HG03460 (cell line): ENCODE measurements at regions not wholly inside any gene's neighbourhood (a gene's known extent, or its start where the extent isn't known, plus 50 kb on each side); places are given as distances from the start of the nearest gene placed in this dataset.

Source experiments
- ATAC-seq: cut with Tn5 transposase; IDR thresholded peaks from one replicate; pipeline ENCODE4 v1.9.1; 2021; ENCODE audit not compliant: unreplicated experiment

- ATAC-seq, result no peak
Measured at GRCh38 chr3:182190056-182190455, 478.3 kb downstream of the SOX2 start.

DNA sequence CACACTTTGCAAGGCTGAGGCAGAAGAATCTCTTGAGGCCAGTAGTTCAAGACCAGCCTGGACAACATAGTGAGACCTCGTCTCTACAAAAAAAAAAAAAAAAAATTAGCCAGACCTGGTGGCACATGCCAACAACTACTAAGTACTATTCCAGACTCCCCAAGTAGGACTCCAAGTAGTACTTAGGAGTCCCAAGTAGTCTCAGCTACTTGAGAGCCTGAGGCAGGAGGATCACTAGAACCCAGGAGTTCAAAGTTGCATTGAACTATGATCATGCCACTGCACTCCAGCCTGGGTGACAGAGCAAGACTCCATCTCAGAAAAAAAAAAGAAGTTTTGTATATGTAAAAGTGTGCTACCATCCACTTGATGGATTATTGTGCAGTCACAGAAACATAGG, 486.6 kb downstream of the SOX2 start:
- no peak for ATAC-seq

- ATAC-seq, result no peak
Measured at GRCh38 chr3:182201456-182202168, 489.9 kb downstream of the SOX2 start.

- no peak for ATAC-seq
Measured at GRCh38 chr3:182212479-182213076, 500.9 kb downstream of the SOX2 start.

DNA sequence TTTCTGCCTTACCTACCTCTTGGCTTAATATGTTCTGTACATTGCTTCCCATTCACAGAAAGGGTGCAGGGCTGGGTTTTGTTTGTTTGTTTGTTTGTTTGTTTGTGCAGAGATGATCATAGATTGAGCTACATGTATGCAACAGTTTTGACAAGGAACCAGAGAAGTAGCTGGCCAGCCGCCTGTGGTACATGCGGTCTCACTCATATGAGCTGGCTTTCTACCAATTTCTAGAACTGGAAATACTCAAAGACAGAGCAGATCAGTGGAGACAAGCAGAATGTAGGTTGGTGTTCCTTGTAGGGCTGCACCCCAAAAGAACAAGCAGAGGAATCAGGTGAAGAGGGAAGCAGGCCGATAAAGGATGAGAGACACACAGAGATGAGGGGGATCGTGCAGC, 502.7 kb downstream of the SOX2 start:
- ATAC-seq, result no peak

GRCh38 chr3:182215881-182216280, 504.2 kb downstream of the SOX2 start:
- ATAC-seq, result no peak

GRCh38 chr3:182216311-182216970, 504.7 kb downstream of the SOX2 start:
- ATAC-seq, result no peak

DNA sequence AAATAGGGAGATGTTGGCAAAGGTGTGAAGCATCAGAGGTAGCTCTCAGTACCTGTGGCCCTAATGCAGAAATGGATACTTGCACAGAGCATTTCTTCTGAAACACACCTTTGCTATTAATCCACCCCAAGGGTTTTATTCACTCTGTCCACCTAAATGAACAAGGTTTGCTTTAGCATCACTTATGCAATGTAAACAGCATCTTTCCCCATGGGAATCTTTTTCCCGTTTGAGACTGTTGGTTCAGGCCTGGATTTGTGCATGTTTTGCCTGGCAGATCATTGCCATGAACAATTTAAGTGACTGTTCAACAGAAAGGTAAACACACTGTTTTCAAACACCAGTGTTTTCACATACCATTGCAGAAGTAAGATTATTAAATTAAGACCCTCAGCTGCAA, 508.3 kb downstream of the SOX2 start:
- no peak for ATAC-seq

DNA sequence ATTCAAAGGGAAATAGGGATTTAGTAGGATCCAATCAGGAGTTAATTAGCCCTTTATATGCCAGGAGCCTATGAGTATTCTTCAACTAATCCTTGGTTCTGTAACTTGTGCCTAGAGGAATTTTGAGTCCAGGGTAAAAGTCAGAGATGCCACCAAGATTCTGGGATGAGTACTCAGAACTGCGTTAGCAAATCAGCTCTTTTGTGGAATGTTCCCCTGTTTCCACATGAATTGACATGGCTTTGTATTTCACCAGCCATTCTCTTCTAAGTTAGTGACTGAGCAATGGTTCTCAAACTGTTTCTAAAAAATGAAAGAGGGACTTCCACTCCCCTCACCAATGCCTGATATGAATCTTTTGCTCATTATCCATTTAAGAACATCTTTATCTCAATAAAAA, 508.7 kb downstream of the SOX2 start:
- no peak for ATAC-seq

- no peak for ATAC-seq
Measured at GRCh38 chr3:182226995-182227394, 515.3 kb downstream of the SOX2 start.

GRCh38 chr3:182233405-182233804, 521.7 kb downstream of the SOX2 start:
- no peak for ATAC-seq

DNA sequence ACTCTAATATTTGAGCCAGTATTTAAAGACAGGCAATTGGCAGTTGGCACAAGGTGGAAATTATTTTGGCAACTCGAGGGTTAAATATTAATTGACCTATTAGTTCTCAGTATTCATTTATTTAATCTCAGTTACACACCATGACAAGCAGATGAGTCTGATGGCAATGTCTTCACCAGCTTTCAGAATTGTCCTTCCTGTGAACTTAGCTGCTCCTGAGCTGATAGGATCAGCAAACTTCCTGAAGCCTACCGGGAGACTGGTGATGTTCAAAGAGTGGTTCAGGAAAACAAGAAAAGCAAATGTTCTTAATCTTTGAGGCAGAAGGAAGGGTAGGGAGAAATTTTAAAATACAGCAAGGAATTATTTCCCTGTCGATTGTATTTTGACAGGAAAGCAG, 522.2 kb downstream of the SOX2 start:
- no peak for ATAC-seq

DNA sequence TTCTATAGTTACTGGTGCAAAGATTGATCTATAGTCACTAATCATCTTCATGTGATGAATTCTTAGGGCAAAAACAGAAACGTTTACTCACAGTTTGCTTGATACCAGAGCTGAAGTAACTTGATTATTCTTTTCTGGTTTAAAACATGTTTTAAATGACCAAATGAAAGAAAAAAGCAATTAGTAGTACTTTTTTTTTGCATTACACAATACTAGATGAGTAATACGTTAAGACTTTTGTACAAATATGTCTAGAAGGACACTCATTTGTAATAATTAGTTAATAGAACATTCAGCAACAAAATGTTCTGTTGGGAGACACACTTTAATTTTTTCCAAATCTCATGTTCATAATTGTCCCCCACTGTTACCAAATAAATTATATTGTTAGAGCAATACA, 523.2 kb downstream of the SOX2 start:
- ATAC-seq, result no peak

GRCh38 chr3:182235504-182235903, 523.8 kb downstream of the SOX2 start:
- no peak for ATAC-seq

DNA sequence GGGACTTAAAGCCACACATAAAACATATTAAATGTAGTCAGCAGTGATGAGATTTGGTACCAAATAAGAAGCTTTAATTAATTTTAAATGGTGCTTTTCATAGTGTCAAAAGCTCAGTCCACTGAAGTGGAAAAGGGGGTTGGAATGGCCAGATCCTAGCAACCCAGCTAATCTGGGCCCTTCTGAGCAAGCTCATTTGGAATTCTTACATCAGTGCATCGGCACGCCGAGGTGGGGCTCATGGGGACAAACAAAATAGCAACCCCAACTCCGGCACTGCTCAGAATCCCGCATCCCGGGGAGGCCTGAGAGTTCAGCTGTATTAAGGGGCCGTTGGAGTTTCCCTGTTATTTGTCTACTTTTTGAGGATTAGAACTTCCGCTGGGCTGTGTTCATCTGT, 526.4 kb downstream of the SOX2 start:
- ATAC-seq, result no peak

DNA sequence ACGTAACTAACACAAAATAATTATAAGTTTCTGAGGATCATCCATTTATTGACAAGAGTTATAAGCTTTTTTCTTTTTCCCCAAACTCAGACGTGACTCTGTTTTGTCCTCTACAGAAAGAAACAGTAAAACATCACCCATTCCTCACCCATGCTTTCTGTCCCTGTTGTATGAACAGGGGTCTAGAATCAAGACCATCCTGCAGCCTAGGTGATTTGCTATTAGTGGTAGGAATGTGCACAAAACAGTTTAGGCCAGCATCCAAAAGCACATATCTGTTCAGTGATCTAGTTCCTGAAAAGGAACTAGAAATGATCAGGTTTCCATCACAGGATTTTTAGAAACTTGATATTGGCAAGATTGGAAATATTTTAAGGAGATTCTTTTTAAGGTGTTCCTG, 527.6 kb downstream of the SOX2 start:
- no peak for ATAC-seq

GRCh38 chr3:182240474-182240873, 528.7 kb downstream of the SOX2 start:
- ATAC-seq, result no peak

- no peak for ATAC-seq
Measured at GRCh38 chr3:182241196-182241765, 529.6 kb downstream of the SOX2 start.

GRCh38 chr3:182241766-182242488, 530.2 kb downstream of the SOX2 start:
- ATAC-seq, result no peak

DNA sequence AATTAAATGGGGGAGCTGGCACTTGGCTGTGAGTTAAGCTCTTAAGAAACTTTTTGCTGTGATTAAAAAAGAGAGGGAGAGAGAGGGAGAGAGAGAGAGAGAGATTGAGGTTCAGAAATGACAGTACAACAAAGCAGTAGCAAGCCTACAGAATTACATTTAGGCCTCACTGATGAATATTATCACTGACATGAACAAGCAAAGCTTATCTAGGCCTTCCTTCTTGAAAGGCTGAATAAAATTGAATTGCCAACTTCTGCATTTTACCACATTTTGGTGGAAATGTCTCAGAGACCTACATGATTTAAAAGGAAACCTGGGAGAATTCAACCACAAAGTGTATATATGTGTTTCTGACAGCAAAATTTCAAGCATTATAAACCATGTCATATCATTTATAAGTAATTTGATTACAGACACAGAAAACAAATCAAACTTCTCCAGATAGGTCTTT, 530.8 kb downstream of the SOX2 start:
- ATAC-seq, result no peak

DNA sequence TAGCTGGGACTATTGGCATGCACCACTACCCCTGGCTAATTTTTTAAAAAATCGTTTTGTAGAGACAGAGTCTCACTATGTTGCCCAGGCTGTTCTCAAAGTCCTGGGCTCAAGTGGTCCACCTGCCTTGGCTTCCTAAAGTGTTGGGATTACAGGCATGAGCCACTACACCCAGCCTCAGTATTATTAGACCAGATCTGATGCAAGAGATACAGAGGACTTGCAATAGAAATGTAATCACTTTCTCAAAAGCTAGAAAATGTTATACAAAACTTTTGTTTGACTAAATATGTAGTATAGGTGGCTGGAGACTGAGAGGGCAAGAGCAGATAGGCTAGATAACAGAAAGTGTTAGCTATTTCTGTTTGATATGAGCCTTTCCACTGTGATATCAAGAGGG, 531.9 kb downstream of the SOX2 start:
- no peak for ATAC-seq
